IMR-90 (cell line): ENCODE measurements at regions not wholly inside any gene's neighbourhood (a gene's known extent, or its start where the extent isn't known, plus 50 kb on each side); places are given as distances from the start of the nearest gene placed in this dataset.

ENCODE experiments used
- ATAC-seq: fragments of 200-7000 bp; cut with Tn5 transposase; 2 replicates; pipeline ENCODE4 v1.9.1; 2020; ENCODE audit warnings: low read depth, mild to moderate bottlenecking, moderate library complexity
- BruUV-seq: library from RNA; stranded (reverse); fragments of 400-500 nt; replicated peaks from 2 replicates; lab custom pipeline; 2021; lab: Mats Ljungman, UMichigan
- CTCF ChIA-PET: fragments of 300-600 bp; formaldehyde crosslinking; extraction: SDS; loops from one replicate; lab custom pipeline; 2021; ENCODE audit warnings: antibody characterized with exemption; lab: Yijun Ruan, JAX
- POLR2A ChIA-PET: fragments of 300-600 bp; sonication (Branson Sonifier 250); formaldehyde crosslinking; loops from one replicate; lab custom pipeline; 2022; ENCODE audit warnings: antibody characterized with exemption; ENCODE audit not compliant: unreplicated experiment; lab: Charles Lee
- DNase-seq: peaks from one replicate; pipeline ENCODE4 v3.0.0; 2013
- H2AFZ ChIP-seq: replicated peaks from 2 replicates; pipeline ENCODE3; 2013; ENCODE audit warnings: low read length, mild to moderate bottlenecking; ENCODE audit not compliant: poor library complexity
- H2AK5ac ChIP-seq: 2 replicates; pipeline ENCODE4 v1.6.1; 2013; ENCODE audit warnings: low read depth, low read length, inconsistent platforms
- H2AK9ac ChIP-seq: replicated peaks from 2 replicates; pipeline ENCODE3; 2013; ENCODE audit warnings: mild to moderate bottlenecking, low read depth, low read length, moderate library complexity; ENCODE audit not compliant: poor library complexity
- H2BK120ac ChIP-seq: 2 replicates; pipeline ENCODE4 v1.6.1; 2013; ENCODE audit warnings: low read depth, low read length, inconsistent platforms
- H2BK15ac ChIP-seq: 3 replicates; pipeline ENCODE4 v1.6.1; 2013; ENCODE audit warnings: low read depth, low read length, inconsistent platforms
- H2BK20ac ChIP-seq: 2 replicates; pipeline ENCODE4 v1.6.1; 2013; ENCODE audit warnings: low read depth, mild to moderate bottlenecking, inconsistent platforms, low read length, moderate library complexity
- H2BK5ac ChIP-seq: 2 replicates; pipeline ENCODE4 v1.6.1; 2013; ENCODE audit warnings: mild to moderate bottlenecking, low read depth, low read length, inconsistent platforms; ENCODE audit not compliant: poor library complexity, severe bottlenecking
- H3K14ac ChIP-seq: replicated peaks from 2 replicates; pipeline ENCODE4 v1.6.1; 2013; ENCODE audit warnings: low read depth, low read length, inconsistent platforms
- H3K18ac ChIP-seq: 2 replicates; pipeline ENCODE4 v1.6.1; 2013; ENCODE audit warnings: low read depth, low read length, control low read depth
- H3K23ac ChIP-seq: 2 replicates; pipeline ENCODE4 v1.6.1; 2013; ENCODE audit warnings: low read depth, low read length, inconsistent platforms
- H3K27ac ChIP-seq: 2 replicates; pipeline ENCODE4 v1.5.1; 2013; ENCODE audit warnings: mild to moderate bottlenecking, control low read depth, low read length; ENCODE audit not compliant: insufficient read depth
- H3K27me3 ChIP-seq: 2 replicates; pipeline ENCODE4 v1.6.1; 2013; ENCODE audit warnings: low read length; ENCODE audit not compliant: control insufficient read depth, insufficient read depth
- H3K36me3 ChIP-seq: 2 replicates; pipeline ENCODE4 v1.6.1; 2013; ENCODE audit warnings: low read length, mixed read lengths; ENCODE audit not compliant: control insufficient read depth, insufficient read depth
- H3K4ac ChIP-seq: 2 replicates; pipeline ENCODE4 v1.6.1; 2013; ENCODE audit warnings: low read depth, low read length, inconsistent platforms
- H3K4me1 ChIP-seq: 2 replicates; pipeline ENCODE4 v1.6.1; 2013; ENCODE audit warnings: low read length, mixed read lengths; ENCODE audit not compliant: control insufficient read depth, insufficient read depth
- H3K4me2 ChIP-seq: 2 replicates; pipeline ENCODE4 v1.6.1; 2013; ENCODE audit warnings: low read depth, mild to moderate bottlenecking, control low read depth, low read length, moderate library complexity
- H3K4me3 ChIP-seq: 2 replicates; pipeline ENCODE4 v1.5.1; 2013; ENCODE audit warnings: low read depth, mild to moderate bottlenecking, control low read depth, low read length, moderate library complexity; ENCODE audit not compliant: insufficient read depth
- H3K56ac ChIP-seq: 2 replicates; pipeline ENCODE4 v1.6.1; 2013; ENCODE audit warnings: low read length, inconsistent platforms; ENCODE audit not compliant: insufficient read depth; ENCODE audit errors: extremely low read depth
- H3K79me1 ChIP-seq, 2 experiments: 2 replicates each; pipeline ENCODE4 v1.6.1; 2013; ENCODE audit warnings: low read length in 2 of 2, inconsistent platforms in 1 of 2, low read depth in 1 of 2
- H3K9ac ChIP-seq: 2 replicates; pipeline ENCODE4 v1.6.1; 2013; ENCODE audit warnings: low read depth, low read length, control low read depth
- H3K9me1 ChIP-seq: 2 replicates; pipeline ENCODE4 v1.6.1; 2013; ENCODE audit warnings: low read length, inconsistent platforms; ENCODE audit not compliant: insufficient read depth
- H3K9me3 ChIP-seq: 2 replicates; pipeline ENCODE4 v1.6.1; 2013; ENCODE audit warnings: low read length; ENCODE audit not compliant: control insufficient read depth, insufficient read depth
- H4K20me1 ChIP-seq: 2 replicates; pipeline ENCODE4 v1.6.1; 2013; ENCODE audit warnings: low read length, inconsistent platforms; ENCODE audit not compliant: insufficient read depth
- H4K5ac ChIP-seq: 2 replicates; pipeline ENCODE4 v1.6.1; 2013; ENCODE audit warnings: mild to moderate bottlenecking, low read depth, low read length, control low read depth
- H4K8ac ChIP-seq, 2 experiments: 2 replicates each; pipeline ENCODE4 v1.6.1; 2013; ENCODE audit warnings: low read depth in 2 of 2, low read length in 2 of 2, control low read depth in 1 of 2, inconsistent platforms in 1 of 2
- H4K91ac ChIP-seq: 2 replicates; pipeline ENCODE4 v1.6.1; 2013; ENCODE audit warnings: low read depth, low read length, inconsistent platforms; ENCODE audit not compliant: insufficient read depth
- BHLHE40 ChIP-seq: fragments of 150-350 bp; IDR thresholded peaks from 2 replicates; pipeline ENCODE4 v1.6.1; 2016; ENCODE audit warnings: mild to moderate bottlenecking, low read depth, low read length
- CEBPB ChIP-seq: IDR thresholded peaks from 2 replicates; pipeline ENCODE4 v1.6.1; 2012; ENCODE audit warnings: low read depth, low read length, improper control_type of control experiment
- CHD1 ChIP-seq: IDR thresholded peaks from 2 replicates; pipeline ENCODE4 v1.6.1; 2012; ENCODE audit warnings: low read depth, low read length, improper control_type of control experiment
- MAZ ChIP-seq: IDR thresholded peaks from 2 replicates; pipeline ENCODE4 v1.6.1; 2012; ENCODE audit warnings: low read depth, mild to moderate bottlenecking, low read length, improper control_type of control experiment, moderate library complexity, borderline replicate concordance
- MXI1 ChIP-seq: IDR thresholded peaks from 2 replicates; pipeline ENCODE4 v1.6.1; 2012; ENCODE audit warnings: low read depth, mild to moderate bottlenecking, low read length, moderate library complexity, borderline replicate concordance
- POLR2A ChIP-seq: IDR thresholded peaks from 2 replicates; pipeline ENCODE4 v1.6.1; 2012; ENCODE audit warnings: mild to moderate bottlenecking, low read depth, low read length
- RCOR1 ChIP-seq: IDR thresholded peaks from 2 replicates; pipeline ENCODE4 v1.6.1; 2012; ENCODE audit warnings: mild to moderate bottlenecking, low read length, improper control_type of control experiment; ENCODE audit not compliant: insufficient replicate concordance
- SMC3 ChIP-seq: fragments of 150-350 bp; IDR thresholded peaks from 2 replicates; pipeline ENCODE4 v1.6.1; 2016; ENCODE audit warnings: low read depth, mild to moderate bottlenecking, antibody characterized with exemption, low read length, moderate library complexity
- WGBS, 2 experiments: methylation state at CpG; one replicate each; pipeline versions ENCODE4 v1.1.5 to v1.1.7; 2013; ENCODE audit warnings: missing lambda C conversion rate in 2 of 2; ENCODE audit not compliant: insufficient read length in 1 of 2; ENCODE audit errors: extremely low coverage in 2 of 2; 5-methylcytosine and 5-hydroxymethylcytosine counted together
- dilution Hi-C: fragments of 300-500 bp; cut with HindIII; formaldehyde crosslinking; loops from one replicate; pipeline ENCODE4 v1.14.3; 2018; ENCODE audit warnings: low sequenced_read_pairs; ENCODE audit not compliant: unreplicated experiment
- in situ Hi-C: fragments of 300-500 bp; cut with MboI; formaldehyde crosslinking; loops from 3 replicates; pipeline ENCODE4 v1.14.3; 2019; ENCODE audit warnings: low sequenced_read_pairs, inconsistent platforms, mixed read lengths
- intact Hi-C: fragments of 100-400 bp; cut with micrococcal nuclease; formaldehyde crosslinking; loops from 2 replicates; pipeline ENCODE4 v1.10.0; 2022
- TF ChIP-seq, protein P1 (sequence below): conservative IDR thresholded peaks from 2 replicates; pipeline ENCODE4 v1.5.1; 2012; ENCODE audit warnings: mild to moderate bottlenecking, low read depth, low read length, improper control_type of control experiment
- TF ChIP-seq, protein P2 (sequence below): fragments of 150-350 bp; IDR thresholded peaks from 2 replicates; pipeline ENCODE4 v1.6.1; 2017; ENCODE audit warnings: mild to moderate bottlenecking, antibody characterized with exemption, low read length, low read depth
- TF ChIP-seq, protein P3 (sequence below): fragments of 150-350 bp; IDR thresholded peaks from 2 replicates; pipeline ENCODE4 v1.6.1; 2016; ENCODE audit warnings: low read depth, mild to moderate bottlenecking, low read length, moderate library complexity, borderline replicate concordance

DNA sequence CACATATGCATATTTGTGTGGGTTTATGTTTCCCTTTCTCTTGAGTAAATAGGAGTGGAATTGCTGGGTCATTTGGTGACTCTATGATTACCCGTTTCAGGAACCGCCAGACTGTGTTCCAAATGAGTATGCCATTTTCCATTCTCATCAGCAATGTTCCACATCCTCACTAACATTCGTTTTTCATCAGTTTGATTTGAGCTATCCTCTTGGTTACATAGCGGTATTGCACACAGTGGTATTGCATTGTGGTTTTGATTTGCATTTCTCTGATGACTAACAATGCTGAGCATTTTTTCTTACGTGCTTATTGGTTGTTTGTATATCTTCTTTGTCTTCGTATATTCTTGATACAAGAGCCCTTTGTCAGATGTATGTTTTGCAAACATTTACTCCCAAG, 218.0 kb upstream of the AMOT start:
- no CpG with 5 or more reads among the region's 6 CpGs for WGBS, 2 experiments
- no peak overlapping the region for H3K27ac ChIP-seq
- BruUV-seq = no TSS peak
- CTCF ChIA-PET = no interaction called here
- H3K27me3 ChIP-seq = no peaks in the 10 kb centered on the region
- no peak overlapping the region for H2BK20ac ChIP-seq
- in situ Hi-C loops = no loop called here
- H2BK5ac ChIP-seq = no peak overlapping the region
- H4K91ac ChIP-seq = no peak overlapping the region
- no peaks in the 10 kb centered on the region for H3K4me1 ChIP-seq
- H4K8ac ChIP-seq = no peak overlapping the region
- no peak overlapping the region for H3K4ac ChIP-seq
- H3K9me1 ChIP-seq = no peaks in the 10 kb centered on the region
- intact Hi-C loops = no loop called here
- no peak overlapping the region for H4K5ac ChIP-seq
- H4K20me1 ChIP-seq = no peaks in the 10 kb centered on the region
- H3K4me3 ChIP-seq = no peak overlapping the region
- no peak overlapping the region for H2AK9ac ChIP-seq
- no peak for TF ChIP-seq SMC3
- TF ChIP-seq MXI1 = no peak
- no peak for TF ChIP-seq MAZ
- TF ChIP-seq, protein P1, sequence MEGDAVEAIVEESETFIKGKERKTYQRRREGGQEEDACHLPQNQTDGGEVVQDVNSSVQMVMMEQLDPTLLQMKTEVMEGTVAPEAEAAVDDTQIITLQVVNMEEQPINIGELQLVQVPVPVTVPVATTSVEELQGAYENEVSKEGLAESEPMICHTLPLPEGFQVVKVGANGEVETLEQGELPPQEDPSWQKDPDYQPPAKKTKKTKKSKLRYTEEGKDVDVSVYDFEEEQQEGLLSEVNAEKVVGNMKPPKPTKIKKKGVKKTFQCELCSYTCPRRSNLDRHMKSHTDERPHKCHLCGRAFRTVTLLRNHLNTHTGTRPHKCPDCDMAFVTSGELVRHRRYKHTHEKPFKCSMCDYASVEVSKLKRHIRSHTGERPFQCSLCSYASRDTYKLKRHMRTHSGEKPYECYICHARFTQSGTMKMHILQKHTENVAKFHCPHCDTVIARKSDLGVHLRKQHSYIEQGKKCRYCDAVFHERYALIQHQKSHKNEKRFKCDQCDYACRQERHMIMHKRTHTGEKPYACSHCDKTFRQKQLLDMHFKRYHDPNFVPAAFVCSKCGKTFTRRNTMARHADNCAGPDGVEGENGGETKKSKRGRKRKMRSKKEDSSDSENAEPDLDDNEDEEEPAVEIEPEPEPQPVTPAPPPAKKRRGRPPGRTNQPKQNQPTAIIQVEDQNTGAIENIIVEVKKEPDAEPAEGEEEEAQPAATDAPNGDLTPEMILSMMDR = no peak
- TF ChIP-seq, protein P2, sequence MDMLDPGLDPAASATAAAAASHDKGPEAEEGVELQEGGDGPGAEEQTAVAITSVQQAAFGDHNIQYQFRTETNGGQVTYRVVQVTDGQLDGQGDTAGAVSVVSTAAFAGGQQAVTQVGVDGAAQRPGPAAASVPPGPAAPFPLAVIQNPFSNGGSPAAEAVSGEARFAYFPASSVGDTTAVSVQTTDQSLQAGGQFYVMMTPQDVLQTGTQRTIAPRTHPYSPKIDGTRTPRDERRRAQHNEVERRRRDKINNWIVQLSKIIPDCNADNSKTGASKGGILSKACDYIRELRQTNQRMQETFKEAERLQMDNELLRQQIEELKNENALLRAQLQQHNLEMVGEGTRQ = no peak
- no peak for TF ChIP-seq RCOR1
- no peak for TF ChIP-seq CEBPB
- TF ChIP-seq CHD1 = no peak
- TF ChIP-seq, protein P3, sequence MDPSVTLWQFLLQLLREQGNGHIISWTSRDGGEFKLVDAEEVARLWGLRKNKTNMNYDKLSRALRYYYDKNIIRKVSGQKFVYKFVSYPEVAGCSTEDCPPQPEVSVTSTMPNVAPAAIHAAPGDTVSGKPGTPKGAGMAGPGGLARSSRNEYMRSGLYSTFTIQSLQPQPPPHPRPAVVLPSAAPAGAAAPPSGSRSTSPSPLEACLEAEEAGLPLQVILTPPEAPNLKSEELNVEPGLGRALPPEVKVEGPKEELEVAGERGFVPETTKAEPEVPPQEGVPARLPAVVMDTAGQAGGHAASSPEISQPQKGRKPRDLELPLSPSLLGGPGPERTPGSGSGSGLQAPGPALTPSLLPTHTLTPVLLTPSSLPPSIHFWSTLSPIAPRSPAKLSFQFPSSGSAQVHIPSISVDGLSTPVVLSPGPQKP = no peak
- TF ChIP-seq BHLHE40 = no peak
- no peak for TF ChIP-seq POLR2A
- no peak for ATAC-seq
- H2AK5ac ChIP-seq = no peak overlapping the region
- no peak overlapping the region for H3K9ac ChIP-seq
- no peak overlapping the region for H2BK120ac ChIP-seq
- no peak overlapping the region for H2AFZ ChIP-seq
- no peak overlapping the region for H3K18ac ChIP-seq
- H3K14ac ChIP-seq = no peak overlapping the region
- no peak overlapping the region for H3K23ac ChIP-seq
- H3K79me1 ChIP-seq = no peaks in the 10 kb centered on the region
- no peaks in the 10 kb centered on the region for H3K36me3 ChIP-seq
- POLR2A ChIA-PET = no interaction called here
- no peak overlapping the region for H3K56ac ChIP-seq
- H3K4me2 ChIP-seq = no peak overlapping the region
- no peaks in the 10 kb centered on the region for H3K9me3 ChIP-seq
- no peak for DNase-seq
- no peak overlapping the region for H2BK15ac ChIP-seq
- dilution Hi-C loops = no loop called here
